A673 (cell line): ENCODE measurements at regions not wholly inside any gene's neighbourhood (a gene's known extent, or its start where the extent isn't known, plus 50 kb on each side); places are given as distances from the start of the nearest gene placed in this dataset.

Experiments used
- BruUV-seq: library from RNA; stranded (reverse); fragments of 400-500 nt; replicated peaks from 2 replicates; lab custom pipeline; 2021; lab: Mats Ljungman, UMichigan
- CTCF ChIA-PET: fragments of 300-600 bp; sonication (Branson Sonifier 250); formaldehyde crosslinking; loops from one replicate; lab custom pipeline; 2022; ENCODE audit warnings: antibody characterized with exemption; lab: Charles Lee
- POLR2A ChIA-PET: fragments of 300-600 bp; sonication (Branson Sonifier 250); formaldehyde crosslinking; loops from one replicate; lab custom pipeline; 2022; ENCODE audit warnings: antibody characterized with exemption; ENCODE audit not compliant: low non-redundant PET; lab: Charles Lee
- DNase-seq: peaks from one replicate; pipeline ENCODE4 v3.0.0-alpha.2; 2015; ENCODE audit warnings: low spot score
- H3K27ac ChIP-seq: fragments of 200-600 bp; sonication (generic); 2 replicates; pipeline ENCODE4 v1.5.1; 2016; ENCODE audit warnings: mixed run types, low read depth, mild to moderate bottlenecking, mixed read lengths, antibody characterized with exemption, low read length; ENCODE audit not compliant: poor library complexity, severe bottlenecking
- H3K27me3 ChIP-seq: fragments of 200-600 bp; sonication (generic); replicated peaks from 2 replicates; pipeline ENCODE4 v1.6.1; 2017; ENCODE audit warnings: mixed run types, low read depth, mild to moderate bottlenecking, mixed read lengths, antibody characterized with exemption, low read length; ENCODE audit not compliant: insufficient read depth, poor library complexity
- H3K36me3 ChIP-seq: fragments of 200-600 bp; sonication (generic); 2 replicates; pipeline ENCODE4 v1.6.1; 2016; ENCODE audit warnings: mixed run types, mild to moderate bottlenecking, mixed read lengths, antibody characterized with exemption, low read length; ENCODE audit not compliant: insufficient read depth, poor library complexity, severe bottlenecking
- H3K4me1 ChIP-seq: fragments of 200-600 bp; sonication (generic); 2 replicates; pipeline ENCODE4 v1.6.1; 2017; ENCODE audit warnings: mixed run types, mild to moderate bottlenecking, mixed read lengths, antibody characterized with exemption, low read length; ENCODE audit not compliant: insufficient read depth, poor library complexity, severe bottlenecking
- H3K4me3 ChIP-seq: fragments of 200-600 bp; sonication (generic); 2 replicates; pipeline ENCODE4 v1.5.1; 2016; ENCODE audit warnings: low read depth, mixed run types, mild to moderate bottlenecking, mixed read lengths, low read length; ENCODE audit not compliant: poor library complexity, severe bottlenecking
- H3K9me3 ChIP-seq: fragments of 200-600 bp; sonication (generic); 2 replicates; pipeline ENCODE4 v1.6.1; 2016; ENCODE audit warnings: mixed run types, low read depth, mild to moderate bottlenecking, mixed read lengths, antibody characterized with exemption, low read length; ENCODE audit not compliant: poor library complexity, severe bottlenecking
- CTCF ChIP-seq: fragments of 300-800, 200-600 bp; sonication (generic); conservative IDR thresholded peaks from 2 replicates; pipeline ENCODE4 v1.5.1; 2017; ENCODE audit warnings: low read depth, mild to moderate bottlenecking, antibody characterized with exemption, low read length, moderate library complexity, mixed read lengths
- EZH2 ChIP-seq: fragments of 200-600 bp; sonication (generic); IDR thresholded peaks from 2 replicates; pipeline ENCODE4 v1.6.1; 2017; ENCODE audit warnings: borderline replicate concordance, low read depth, mild to moderate bottlenecking, mixed read lengths, antibody characterized with exemption, low read length; ENCODE audit not compliant: poor library complexity, severe bottlenecking
- intact Hi-C: fragments of 100-400 bp; cut with micrococcal nuclease; formaldehyde crosslinking; loops from one replicate; pipeline ENCODE4 v1.10.0; 2022; ENCODE audit not compliant: unreplicated experiment

GRCh38 chr20:53794529-53795115 is 201.0 kb upstream of the ZNF217 start:
- no peak for DNase-seq

GRCh38 chr20:53793783-53794383 is 200.2 kb upstream of the ZNF217 start:
- Histone ChIP-seq H3K36me3 (no peaks in the 10 kb centered on the region), H3K4me3 (no peak overlapping the region), H3K4me1 (peaks cover 11% of the 10 kb centered on the region), H3K9me3 (no peaks in the 10 kb centered on the region), H3K27ac (no peak overlapping the region), H3K27me3 (no peaks in the 10 kb centered on the region)
- no peak for DNase-seq
- no TSS peak for BruUV-seq
- CTCF ChIA-PET = no interaction called here
- POLR2A ChIA-PET = interaction anchor here (0.6 kb wide), 1 partner anchor 85 kb away, joined by 3 read pairs; no protein-coding TSS in a partner anchor
- TF ChIP-seq EZH2 (no peak), CTCF (no peak)
- intact Hi-C loops = no loop called here

More at GRCh38 chr20:53794529-53795115, 201.0 kb upstream of the ZNF217 start:
- ChIA-PET CTCF (no interaction called here), POLR2A (no interaction called here)
- no peak for TF ChIP-seq EZH2
- no peak for TF ChIP-seq CTCF
- BruUV-seq = no TSS peak
- intact Hi-C loops = no loop called here
- Histone ChIP-seq H3K9me3 (no peaks in the 10 kb centered on the region), H3K4me1 (peaks cover 7% of the 10 kb centered on the region), H3K36me3 (no peaks in the 10 kb centered on the region), H3K4me3 (no peak overlapping the region), H3K27me3 (no peaks in the 10 kb centered on the region), H3K27ac (no peak overlapping the region)

GRCh38 chr20:53792946-53793536 is 199.4 kb upstream of the ZNF217 start:
- no peaks in the 10 kb centered on the region for H3K27me3 ChIP-seq
- peaks cover 11% of the 10 kb centered on the region for H3K4me1 ChIP-seq
- ChIA-PET POLR2A (no interaction called here), CTCF (no interaction called here)
- no peak for TF ChIP-seq CTCF
- TF ChIP-seq EZH2 = no peak
- no peak for DNase-seq
- H3K9me3 ChIP-seq = no peaks in the 10 kb centered on the region
- intact Hi-C loops = no loop called here
- no peaks in the 10 kb centered on the region for H3K36me3 ChIP-seq
- no TSS peak for BruUV-seq
- H3K27ac ChIP-seq = no peak overlapping the region
- no peak overlapping the region for H3K4me3 ChIP-seq
